ENCODE measurements at regions not wholly inside any gene's neighbourhood (a gene's known extent, or its start where the extent isn't known, plus 50 kb on each side); places are given as distances from the start of the nearest gene placed in this dataset.

GRCh38 chr22:26797910-26798309 is 140.5 kb downstream of the MIAT start:
- DNase-seq (ENCODE audit: low spot score) = no peak
- intact Hi-C loops (cut with DNase I) = no loop called here

DNA sequence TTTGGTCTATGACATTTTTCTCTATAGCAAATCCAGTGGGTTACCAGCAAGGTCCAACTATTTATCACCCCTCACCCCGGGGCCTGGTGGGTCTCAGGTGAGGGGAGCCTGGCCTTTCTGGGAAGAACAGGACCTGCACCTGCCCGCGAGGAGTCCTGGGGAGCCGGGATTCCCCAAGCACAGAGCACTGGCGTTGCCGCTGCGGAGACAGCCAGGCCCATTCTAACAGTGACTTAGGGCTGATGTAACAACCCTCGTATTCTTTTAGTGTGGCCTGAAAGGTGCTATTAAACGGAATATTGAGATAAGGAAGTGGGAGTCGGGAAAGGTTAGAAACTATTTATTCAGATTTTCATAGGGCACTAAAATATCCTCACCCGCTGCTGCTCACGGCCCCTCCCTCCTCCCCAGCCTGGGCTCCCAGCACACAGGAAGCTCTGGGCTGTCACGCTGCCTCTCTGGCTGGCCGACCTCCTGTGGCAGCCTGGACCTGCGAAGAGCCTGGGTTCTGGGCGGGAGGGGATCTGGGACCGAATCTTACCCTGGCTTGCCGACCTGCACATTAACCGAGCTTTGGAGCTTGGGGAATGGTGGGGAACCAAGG is 141.2 kb downstream of the MIAT start:
- no peak for DNase-seq (ENCODE audit: low spot score)
- intact Hi-C loops (cut with DNase I) = no loop called here

GRCh38 chr22:26800858-26801257 is 143.5 kb downstream of the MIAT start:
- intact Hi-C loops (cut with DNase I) = no loop called here
- no peak for DNase-seq (ENCODE audit: low spot score)

DNA sequence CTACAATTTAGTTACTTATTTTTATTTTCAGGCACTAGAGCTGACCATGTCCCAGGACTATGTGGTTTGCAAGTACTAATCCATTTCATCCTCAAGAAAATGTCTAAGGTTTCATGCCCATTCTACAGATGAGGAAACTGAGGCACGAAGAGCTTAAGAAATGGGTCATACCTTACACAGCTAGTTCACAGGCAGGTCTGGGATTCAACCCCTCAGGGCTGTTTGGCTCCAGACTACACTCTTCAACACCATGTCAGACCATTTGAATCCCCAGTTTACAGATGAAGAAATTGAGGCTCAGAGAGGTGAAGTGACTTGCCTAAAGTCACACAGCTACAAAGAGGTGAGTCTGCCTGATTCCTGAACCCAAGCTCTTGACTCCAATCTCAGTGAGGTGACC is 144.1 kb downstream of the MIAT start:
- intact Hi-C loops (cut with DNase I) = no loop called here
- DNase-seq (ENCODE audit: low spot score) = no peak

GRCh38 chr22:26804315-26804714 is 146.9 kb downstream of the MIAT start:
- DNase-seq (ENCODE audit: low spot score) = no peak
- intact Hi-C loops (cut with DNase I) = no loop called here

GRCh38 chr22:26804911-26805539 is 147.6 kb downstream of the MIAT start:
- no peak for DNase-seq (ENCODE audit: low spot score)
- intact Hi-C loops (cut with DNase I) = no loop called here

- no peak for DNase-seq (ENCODE audit: low spot score)
- intact Hi-C loops (cut with DNase I) = no loop called here
Measured at GRCh38 chr22:26806445-26807175, 149.2 kb downstream of the MIAT start.

DNA sequence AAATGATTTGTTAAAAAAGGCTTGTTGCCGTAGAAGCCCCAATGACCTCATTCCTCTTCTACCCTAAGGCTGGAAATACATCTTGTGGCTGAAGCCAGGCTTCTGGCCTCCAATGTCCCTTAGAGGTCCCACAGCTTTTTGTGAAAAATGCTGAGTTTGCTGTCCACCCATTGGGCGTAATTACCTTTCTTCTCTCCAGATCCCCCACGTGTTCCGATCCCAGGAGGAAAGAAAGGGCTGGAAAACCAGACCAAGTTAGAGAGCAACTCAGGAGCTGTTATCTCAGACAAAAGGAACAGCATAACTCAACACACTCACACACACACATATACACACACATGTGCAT is 154.2 kb downstream of the MIAT start:
- no peak for DNase-seq (ENCODE audit: low spot score)
- intact Hi-C loops (cut with DNase I) = no loop called here

DNA sequence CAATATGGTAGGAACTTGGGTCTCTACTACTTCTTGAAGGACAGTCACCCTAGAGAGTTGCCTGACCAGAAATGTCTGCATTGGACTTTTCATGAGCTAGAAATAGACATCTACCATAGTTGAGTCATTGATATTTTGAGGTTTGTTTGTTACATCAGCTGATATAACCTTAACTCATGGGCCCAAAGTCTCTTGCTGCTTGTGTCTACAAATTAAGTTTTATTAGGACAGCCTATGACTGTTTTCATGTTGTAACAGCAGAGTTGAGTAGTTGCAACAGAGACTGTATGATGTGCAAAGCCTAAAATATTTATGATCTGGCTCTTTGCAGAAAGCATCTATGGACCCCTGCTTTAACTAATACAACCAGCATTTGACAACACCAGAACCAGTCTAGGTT is 155.3 kb downstream of the MIAT start:
- intact Hi-C loops (cut with DNase I) = no loop called here
- no peak for DNase-seq (ENCODE audit: low spot score)

- no peak for DNase-seq (ENCODE audit: low spot score)
- intact Hi-C loops (cut with DNase I) = no loop called here
Measured at GRCh38 chr22:26816726-26817125, 159.3 kb downstream of the MIAT start.

- intact Hi-C loops (cut with DNase I) = no loop called here
- peak; percentile 44 for DNase-seq (ENCODE audit: low spot score)
Measured at GRCh38 chr22:26817926-26818325, 160.5 kb downstream of the MIAT start.

GRCh38 chr22:26821854-26822253 is 164.5 kb downstream of the MIAT start:
- intact Hi-C loops (cut with DNase I) = no loop called here

GRCh38 chr22:26822313-26822712 is 164.9 kb downstream of the MIAT start:
- no peak for DNase-seq (ENCODE audit: low spot score)

More at GRCh38 chr22:26821854-26822253, 164.5 kb downstream of the MIAT start:
- DNase-seq (ENCODE audit: low spot score) = no peak

DNA sequence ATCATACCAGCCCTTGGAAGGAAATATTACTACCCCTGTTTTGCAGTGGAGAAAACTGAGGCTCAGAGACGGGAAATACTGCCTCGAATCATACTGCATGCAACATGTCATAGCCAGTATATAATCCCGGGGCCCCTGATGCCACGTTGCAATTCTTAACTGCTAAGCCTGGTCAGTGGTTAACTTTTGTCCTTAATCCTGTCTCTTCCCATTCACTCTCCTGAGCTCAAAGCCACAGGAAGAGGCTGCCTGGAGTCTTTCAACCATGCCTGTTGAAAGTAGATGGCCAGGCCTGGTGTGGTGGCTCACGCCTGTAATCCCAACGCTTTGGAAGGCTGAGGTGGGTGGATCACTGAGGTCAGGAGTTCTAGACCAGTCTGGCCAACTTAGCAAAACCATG is 166.6 kb downstream of the MIAT start:
- intact Hi-C loops (cut with DNase I) = no loop called here
- DNase-seq (ENCODE audit: low spot score) = peak; percentile 43

More at GRCh38 chr22:26822313-26822712, 164.9 kb downstream of the MIAT start:
- intact Hi-C loops (cut with DNase I) = no loop called here

DNA sequence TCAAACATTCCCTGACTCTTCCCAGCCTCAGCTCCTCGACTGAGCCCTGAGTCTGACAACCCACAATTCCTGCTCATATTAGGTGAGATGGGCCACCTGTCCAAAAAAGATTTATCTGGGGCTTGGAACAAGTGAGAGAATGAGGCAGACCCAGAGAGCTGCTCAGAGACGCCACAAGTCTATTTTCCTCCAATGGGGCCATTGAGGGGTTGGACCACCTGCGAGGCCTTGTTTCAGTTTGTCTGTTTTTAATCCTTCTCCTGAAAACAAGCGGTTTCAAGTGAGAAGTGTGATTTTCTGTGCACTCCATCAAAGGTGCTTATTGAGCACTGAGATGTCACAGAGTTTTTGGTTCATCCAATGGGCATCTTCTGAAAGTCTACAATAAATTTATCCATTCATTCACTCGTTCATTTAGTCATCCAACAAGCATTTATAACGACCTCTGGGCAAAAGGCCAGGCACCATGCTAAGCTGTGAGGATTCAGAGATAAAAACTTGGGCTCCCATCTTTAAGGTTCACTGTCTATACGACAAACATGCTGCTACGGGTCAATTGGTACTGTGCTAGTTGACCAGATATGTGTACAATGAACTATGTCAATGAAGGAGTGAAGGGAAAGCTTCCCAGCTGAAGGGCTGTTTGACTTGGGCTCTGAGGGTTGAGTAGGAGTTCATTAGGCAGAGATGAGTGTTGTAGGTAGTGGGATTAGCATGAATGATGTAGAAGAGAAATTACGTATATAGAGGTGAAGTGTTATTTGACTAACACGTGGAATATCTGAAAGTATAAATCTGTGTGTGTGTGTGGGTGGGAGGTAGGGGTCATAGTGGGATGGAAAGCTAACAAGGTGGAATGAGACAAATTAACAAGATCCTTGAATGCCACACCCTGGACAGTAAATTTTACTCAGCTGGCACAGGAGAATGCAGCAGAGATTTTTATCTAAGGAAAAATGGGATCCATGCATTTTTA is 168.9 kb downstream of the MIAT start:
- intact Hi-C loops (cut with DNase I) = no loop called here
- DNase-seq (ENCODE audit: low spot score) = no peak

DNA sequence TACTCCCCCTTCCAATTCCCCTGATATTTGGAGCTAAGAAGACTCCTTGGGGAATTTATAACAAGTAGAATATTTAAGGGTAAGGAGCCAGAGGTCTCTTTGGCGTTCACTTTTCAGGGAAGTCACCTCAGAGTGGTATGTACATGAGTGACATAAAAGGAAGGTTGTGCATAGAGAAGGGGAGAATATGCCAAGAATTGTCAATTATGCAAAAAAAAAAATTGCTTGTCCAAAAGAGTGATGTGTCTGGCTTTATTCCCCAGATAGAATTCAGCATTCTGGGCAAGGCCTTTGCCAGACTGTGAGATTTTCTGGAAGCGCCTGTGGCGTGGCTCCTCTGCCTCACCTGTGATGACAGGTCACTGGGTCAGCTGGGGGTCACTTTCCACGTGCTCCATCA is 170.2 kb downstream of the MIAT start:
- intact Hi-C loops (cut with DNase I) = no loop called here
- no peak for DNase-seq (ENCODE audit: low spot score)

DNA sequence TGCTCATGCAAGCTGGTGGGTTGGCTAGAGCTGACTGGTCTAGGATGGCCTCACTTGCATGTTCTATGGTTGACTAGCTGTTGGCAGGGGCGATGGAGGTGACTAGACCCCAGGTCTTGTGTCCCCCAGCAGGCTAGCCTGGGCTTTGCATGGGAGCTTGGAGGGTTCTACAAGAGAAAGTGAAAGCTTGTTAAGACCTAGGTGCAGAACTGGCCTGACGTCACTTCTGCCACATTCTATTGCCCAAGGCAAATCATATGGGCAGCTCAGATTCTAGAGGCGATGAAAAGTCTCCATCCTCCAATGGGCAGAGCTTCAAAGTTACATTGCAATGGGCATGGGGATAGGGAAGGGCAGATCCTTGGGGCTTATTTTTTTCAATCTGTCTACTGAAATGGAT is 170.9 kb downstream of the MIAT start:
- no peak for DNase-seq (ENCODE audit: low spot score)
- intact Hi-C loops (cut with DNase I) = no loop called here

GRCh38 chr22:26830837-26831236 is 173.4 kb downstream of the MIAT start:
- intact Hi-C loops (cut with DNase I) = no loop called here
- no peak for DNase-seq (ENCODE audit: low spot score)

DNA sequence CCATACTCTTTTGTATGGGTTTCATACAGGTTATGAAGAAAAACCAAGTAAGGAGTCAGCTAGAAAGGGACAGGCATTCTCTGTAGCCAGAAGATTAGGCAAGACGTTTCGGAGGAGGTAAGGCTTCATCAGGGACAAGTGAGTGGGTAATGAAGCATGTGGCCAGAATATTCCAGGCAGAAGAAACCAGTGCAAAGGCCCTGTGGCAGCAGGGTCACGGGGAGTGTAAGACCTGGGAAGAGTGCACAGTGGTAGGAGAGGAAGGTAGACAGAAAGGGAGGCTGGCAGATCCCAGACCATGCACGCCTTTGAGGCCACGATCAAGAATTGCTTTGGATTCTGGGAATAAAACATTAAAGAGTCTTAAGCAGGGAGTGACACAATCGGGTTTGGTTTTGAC is 177.6 kb downstream of the MIAT start:
- intact Hi-C loops (cut with DNase I) = no loop called here
- DNase-seq (ENCODE audit: low spot score) = no peak
